Keratinocyte (primary cell): ENCODE measurements at regions not wholly inside any gene's neighbourhood (a gene's known extent, or its start where the extent isn't known, plus 50 kb on each side); places are given as distances from the start of the nearest gene placed in this dataset.

Experiments
- DNase-seq: peaks from one replicate; pipeline ENCODE4 v3.0.0-alpha.2; 2011; ENCODE audit warnings: low read depth, missing footprints, low spot score
- FAIRE-seq: peaks from 2 replicates; lab custom pipeline; 2011; peaks lifted over from hg19 to GRCh38; lab: Jason Lieb, UNC
- H2AFZ ChIP-seq: 2 replicates; pipeline ENCODE4 v1.6.0; 2012; ENCODE audit warnings: low read length, control low read depth, inconsistent platforms; ENCODE audit not compliant: control insufficient read depth
- H3K27ac ChIP-seq: 2 replicates; pipeline ENCODE4 v1.5.1; 2011; ENCODE audit warnings: low read length; ENCODE audit not compliant: control insufficient read depth, insufficient read depth
- H3K27me3 ChIP-seq: 3 replicates; pipeline ENCODE4 v1.6.0; 2011; ENCODE audit warnings: low read length; ENCODE audit not compliant: control insufficient read depth, insufficient read depth; ENCODE audit errors: extremely low read depth
- H3K36me3 ChIP-seq, 2 experiments: 2 replicates in 1 of 2; 3 replicates in 1 of 2; pipeline ENCODE4 v1.5.1; 2011; ENCODE audit warnings: low read length in 2 of 2, mild to moderate bottlenecking in 1 of 2; ENCODE audit not compliant: control insufficient read depth in 2 of 2, insufficient read depth in 2 of 2; ENCODE audit errors: extremely low read depth in 1 of 2
- H3K4me1 ChIP-seq: 3 replicates; pipeline ENCODE4 v1.5.1; 2011; ENCODE audit warnings: low read length; ENCODE audit not compliant: control insufficient read depth, insufficient read depth; ENCODE audit errors: extremely low read depth
- H3K4me2 ChIP-seq: 3 replicates; pipeline ENCODE4 v1.6.0; 2011; ENCODE audit warnings: low read depth, low read length; ENCODE audit not compliant: control insufficient read depth, insufficient read depth; ENCODE audit errors: extremely low read depth
- H3K4me3 ChIP-seq, 3 experiments: fragments of 200-600 bp in 1 of 3; sonication (generic) in 1 of 3; 2 replicates in 2 of 3; 3 replicates in 1 of 3; pipeline ENCODE4 v1.5.1; 2011 to 2016; ENCODE audit warnings: low read length in 3 of 3, mild to moderate bottlenecking in 3 of 3, control low read depth in 2 of 3, inconsistent platforms in 1 of 3, low read depth in 1 of 3, mixed read lengths in 1 of 3, mixed run types in 1 of 3, moderate library complexity in 1 of 3; ENCODE audit not compliant: control insufficient read depth in 2 of 3, insufficient read depth in 2 of 3; ENCODE audit errors: extremely low read depth in 1 of 3
- H3K79me2 ChIP-seq: 2 replicates; pipeline ENCODE4 v1.6.0; 2012; ENCODE audit warnings: low read length; ENCODE audit not compliant: control insufficient read depth, insufficient read depth
- H3K9ac ChIP-seq: 3 replicates; pipeline ENCODE4 v1.6.0; 2011; ENCODE audit warnings: low read length; ENCODE audit not compliant: control insufficient read depth, insufficient read depth; ENCODE audit errors: extremely low read depth
- H3K9me1 ChIP-seq: 3 replicates; pipeline ENCODE4 v1.6.0; 2011; ENCODE audit warnings: low read length; ENCODE audit not compliant: control insufficient read depth, insufficient read depth; ENCODE audit errors: extremely low read depth
- H3K9me3 ChIP-seq: 2 replicates; pipeline ENCODE4 v1.5.1; 2012; ENCODE audit warnings: low read depth, low read length; ENCODE audit not compliant: control insufficient read depth
- H4K20me1 ChIP-seq: 3 replicates; pipeline ENCODE4 v1.6.0; 2011; ENCODE audit warnings: low read length; ENCODE audit not compliant: control insufficient read depth, insufficient read depth; ENCODE audit errors: extremely low read depth
- CTCF ChIP-seq, 3 experiments: IDR thresholded peaks in 1 of 3; conservative IDR thresholded peaks in 1 of 3; optimal IDR thresholded peaks in 1 of 3; 2 replicates in 2 of 3; 3 replicates in 1 of 3; pipeline versions ENCODE3 to v1.5.1; 2011; ENCODE audit warnings: low read length in 3 of 3, mild to moderate bottlenecking in 3 of 3, moderate library complexity in 2 of 3, control low read depth in 1 of 3, inconsistent platforms in 1 of 3; ENCODE audit not compliant: insufficient read depth in 2 of 3; ENCODE audit errors: extremely low read depth in 1 of 3
- EZH2 ChIP-seq: IDR thresholded peaks from one replicate; pipeline ENCODE4 v1.6.1; 2012; ENCODE audit warnings: inconsistent platforms, mild to moderate bottlenecking, low read length, moderate library complexity
- dilution Hi-C: fragments of 300-500 bp; cut with MboI; formaldehyde crosslinking; loops from one replicate; pipeline ENCODE4 v1.7.0; 2020; ENCODE audit warnings: low sequenced_read_pairs; ENCODE audit not compliant: extremely low pct_ligation_motif_present

- Histone ChIP-seq H3K27me3 (no peaks in the 10 kb centered on the region), H3K79me2 (no peaks in the 10 kb centered on the region), H3K27ac (peak overlapping the region; percentile 26), H3K36me3 (no peaks in the 10 kb centered on the region), H3K9me3 (peaks cover 6% of the 10 kb centered on the region), H3K4me1 (peaks cover 23% of the 10 kb centered on the region), H3K9me1 (no peaks in the 10 kb centered on the region), H4K20me1 (no peaks in the 10 kb centered on the region), H3K4me2 (peak overlapping the region; percentile 32), H3K4me3 (no peak overlapping the region), H3K9ac (no peak overlapping the region), H2AFZ (no peak overlapping the region)
- FAIRE-seq (peak; percentile 79), DNase-seq (peak; percentile 78)
- dilution Hi-C loops = no loop called here
- no peak for TF ChIP-seq EZH2
- TF ChIP-seq CTCF (optimal IDR thresholded peaks at IDR 0.05 in 1 of 3, IDR thresholded peaks at IDR 0.05 in 1 of 3, conservative IDR thresholded peaks at IDR 0.05 in 1 of 3; ENCODE audit: extremely low read depth in 1 of 3, insufficient read depth in 2 of 3, low read length in 3 of 3) = no peak
Measured at GRCh38 chr2:138274421-138275291, 226.9 kb upstream of the SPOPL start.

GRCh38 chr2:138275292-138275690 is 226.3 kb upstream of the SPOPL start:
- FAIRE-seq = peak; percentile 41
- no peak for DNase-seq
- Histone ChIP-seq H3K4me2 (no peak overlapping the region), H3K9me1 (no peaks in the 10 kb centered on the region), H3K36me3 (no peaks in the 10 kb centered on the region), H2AFZ (no peak overlapping the region), H4K20me1 (no peaks in the 10 kb centered on the region), H3K27ac (no peak overlapping the region), H3K4me3 (no peak overlapping the region), H3K9me3 (peaks cover 6% of the 10 kb centered on the region), H3K79me2 (no peaks in the 10 kb centered on the region), H3K27me3 (no peaks in the 10 kb centered on the region), H3K4me1 (peaks cover 23% of the 10 kb centered on the region), H3K9ac (no peak overlapping the region)
- TF ChIP-seq CTCF (optimal IDR thresholded peaks at IDR 0.05 in 1 of 3, IDR thresholded peaks at IDR 0.05 in 1 of 3, conservative IDR thresholded peaks at IDR 0.05 in 1 of 3; ENCODE audit: extremely low read depth in 1 of 3, insufficient read depth in 2 of 3, low read length in 3 of 3) = no peak
- no peak for TF ChIP-seq EZH2
- dilution Hi-C loops = no loop called here
